ELF-1 (cell line): ENCODE measurements at regions not wholly inside any gene's neighbourhood (a gene's known extent, or its start where the extent isn't known, plus 50 kb on each side); places are given as distances from the start of the nearest gene placed in this dataset.

Experiments
- DNase-seq: peaks from one replicate; pipeline ENCODE4 v3.0.0-alpha.2; 2016; ENCODE audit warnings: low read depth, low spot score

GRCh38 chr2:177010861-177011260 lies 201.7 kb upstream of the HNRNPA3 start:
- DNase-seq = no peak

GRCh38 chr2:177014946-177015345 lies 197.6 kb upstream of the HNRNPA3 start:
- DNase-seq = no peak

- no peak for DNase-seq
Measured at GRCh38 chr2:177015356-177015923, 197.2 kb upstream of the HNRNPA3 start.

GRCh38 chr2:177020524-177021119 lies 192.0 kb upstream of the HNRNPA3 start:
- DNase-seq = no peak

- no peak for DNase-seq
Measured at GRCh38 chr2:177021706-177022343, 190.8 kb upstream of the HNRNPA3 start.

- no peak for DNase-seq
Measured at GRCh38 chr2:177024765-177025164, 187.8 kb upstream of the HNRNPA3 start.

- no peak for DNase-seq
Measured at GRCh38 chr2:177026253-177026652, 186.3 kb upstream of the HNRNPA3 start.

- no peak for DNase-seq
Measured at GRCh38 chr2:177026956-177027355, 185.6 kb upstream of the HNRNPA3 start.

- no peak for DNase-seq
Measured at GRCh38 chr2:177028296-177028695, 184.3 kb upstream of the HNRNPA3 start.

- no peak for DNase-seq
Measured at GRCh38 chr2:177029075-177029474, 183.5 kb upstream of the HNRNPA3 start.

GRCh38 chr2:177029501-177029900 lies 183.1 kb upstream of the HNRNPA3 start:
- no peak for DNase-seq

GRCh38 chr2:177029901-177030300 lies 182.7 kb upstream of the HNRNPA3 start:
- no peak for DNase-seq

GRCh38 chr2:177030451-177031105 lies 182.0 kb upstream of the HNRNPA3 start:
- peak; percentile 20 for DNase-seq

GRCh38 chr2:177031438-177032180 lies 181.0 kb upstream of the HNRNPA3 start:
- no peak for DNase-seq

GRCh38 chr2:177036747-177037146 lies 175.8 kb upstream of the HNRNPA3 start:
- DNase-seq = no peak

- DNase-seq = no peak
Measured at GRCh38 chr2:177037569-177037968, 175.0 kb upstream of the HNRNPA3 start.

GRCh38 chr2:177038787-177039484 lies 173.7 kb upstream of the HNRNPA3 start:
- DNase-seq = no peak

- no peak for DNase-seq
Measured at GRCh38 chr2:177042311-177042710, 170.3 kb upstream of the HNRNPA3 start.

GRCh38 chr2:177044671-177045070 lies 167.9 kb upstream of the HNRNPA3 start:
- DNase-seq = no peak

GRCh38 chr2:177048981-177049380 lies 163.6 kb upstream of the HNRNPA3 start:
- no peak for DNase-seq

GRCh38 chr2:177051278-177051677 lies 161.3 kb upstream of the HNRNPA3 start:
- DNase-seq = no peak
